HG03280 (cell line): ENCODE measurements at regions not wholly inside any gene's neighbourhood (a gene's known extent, or its start where the extent isn't known, plus 50 kb on each side); places are given as distances from the start of the nearest gene placed in this dataset.
"Not testable (repeated sequence)": the region's sequence is repeated elsewhere in the genome, so short reads cannot be mapped to it uniquely, and the experiment has no call there.

ENCODE experiments used
- ATAC-seq: cut with Tn5 transposase; IDR thresholded peaks from one replicate; pipeline ENCODE4 v1.9.1; 2021; ENCODE audit warnings: mild to moderate bottlenecking, moderate library complexity; ENCODE audit not compliant: unreplicated experiment

DNA sequence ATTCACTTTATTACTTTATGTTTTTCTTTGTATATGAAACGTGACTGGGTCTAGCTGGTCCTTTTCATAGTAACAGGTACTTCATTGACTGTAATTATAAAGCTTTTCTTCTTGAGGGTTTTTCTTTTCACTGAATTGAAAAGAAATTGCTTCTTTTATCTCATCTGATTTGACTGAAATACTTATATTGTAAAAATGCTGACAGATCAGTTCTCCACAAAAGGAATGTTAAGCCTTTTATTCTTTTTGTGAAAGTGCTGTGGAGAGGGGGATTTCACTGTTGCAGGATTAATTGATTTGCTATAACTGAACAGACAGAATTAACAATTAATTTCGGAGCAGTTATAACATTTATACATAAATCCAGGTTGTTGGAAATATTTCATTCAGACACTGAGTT lies 2043.6 kb upstream of the C9orf72 start:
- no peak for ATAC-seq

DNA sequence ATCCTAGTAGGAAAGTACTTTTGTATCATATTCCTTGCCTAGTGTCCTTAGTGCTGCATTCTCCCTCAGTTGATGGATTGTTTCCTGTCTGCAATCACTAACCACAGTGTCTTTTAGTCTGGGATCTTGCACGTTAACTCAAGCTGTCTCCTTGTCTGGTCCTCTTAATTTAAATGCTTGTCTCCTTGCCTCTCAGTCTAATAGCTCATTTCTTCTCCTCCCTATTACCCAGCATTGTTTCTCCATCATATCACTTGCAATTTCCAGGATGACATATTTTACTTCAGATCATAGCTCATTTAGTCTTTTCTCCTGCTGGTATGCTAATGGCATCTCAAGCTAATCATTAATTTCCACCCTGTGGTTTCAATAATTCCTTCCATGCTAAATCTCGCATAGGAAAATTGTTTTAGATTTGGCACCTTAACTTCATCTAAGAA lies 2052.0 kb upstream of the C9orf72 start:
- no peak for ATAC-seq

DNA sequence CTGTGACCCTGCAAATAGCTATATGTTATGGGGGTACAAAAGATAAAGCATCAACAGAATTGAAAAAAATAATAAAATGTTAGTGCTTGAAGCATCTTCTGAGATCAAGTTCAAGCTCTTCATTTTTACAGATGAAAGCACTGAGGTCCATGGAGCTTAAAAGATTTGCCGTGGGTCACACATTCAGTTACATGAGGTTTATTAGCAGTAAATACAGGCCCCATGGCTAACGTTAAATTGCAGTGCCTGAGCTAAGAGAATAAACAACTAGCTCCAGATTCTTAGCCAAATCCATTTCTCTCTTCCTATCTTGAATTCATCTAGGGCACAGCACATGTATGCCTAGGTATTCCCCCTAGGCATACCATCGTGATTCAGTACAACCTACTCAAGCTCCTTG lies 2052.7 kb upstream of the C9orf72 start:
- no peak for ATAC-seq

DNA sequence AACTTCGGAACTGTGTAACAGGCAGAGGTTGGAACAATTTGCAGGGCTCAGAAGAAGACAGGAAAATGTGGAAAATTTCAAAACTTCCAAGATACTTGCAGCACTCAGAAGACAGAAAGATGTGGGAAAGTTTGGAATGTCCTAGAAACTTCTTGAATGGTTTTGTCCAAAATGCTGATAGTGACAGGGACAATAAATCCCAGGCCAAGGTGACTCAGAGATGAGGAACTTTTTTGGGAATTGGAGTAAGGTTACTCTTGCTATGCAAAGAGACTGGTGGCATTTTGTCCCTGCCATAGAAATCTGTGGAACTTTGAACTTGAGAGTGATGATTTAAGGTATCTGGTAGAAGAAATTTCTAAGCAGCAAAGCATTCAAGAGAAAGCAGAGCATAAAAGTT lies 2055.6 kb upstream of the C9orf72 start:
- ATAC-seq = not testable (repeated sequence)

DNA sequence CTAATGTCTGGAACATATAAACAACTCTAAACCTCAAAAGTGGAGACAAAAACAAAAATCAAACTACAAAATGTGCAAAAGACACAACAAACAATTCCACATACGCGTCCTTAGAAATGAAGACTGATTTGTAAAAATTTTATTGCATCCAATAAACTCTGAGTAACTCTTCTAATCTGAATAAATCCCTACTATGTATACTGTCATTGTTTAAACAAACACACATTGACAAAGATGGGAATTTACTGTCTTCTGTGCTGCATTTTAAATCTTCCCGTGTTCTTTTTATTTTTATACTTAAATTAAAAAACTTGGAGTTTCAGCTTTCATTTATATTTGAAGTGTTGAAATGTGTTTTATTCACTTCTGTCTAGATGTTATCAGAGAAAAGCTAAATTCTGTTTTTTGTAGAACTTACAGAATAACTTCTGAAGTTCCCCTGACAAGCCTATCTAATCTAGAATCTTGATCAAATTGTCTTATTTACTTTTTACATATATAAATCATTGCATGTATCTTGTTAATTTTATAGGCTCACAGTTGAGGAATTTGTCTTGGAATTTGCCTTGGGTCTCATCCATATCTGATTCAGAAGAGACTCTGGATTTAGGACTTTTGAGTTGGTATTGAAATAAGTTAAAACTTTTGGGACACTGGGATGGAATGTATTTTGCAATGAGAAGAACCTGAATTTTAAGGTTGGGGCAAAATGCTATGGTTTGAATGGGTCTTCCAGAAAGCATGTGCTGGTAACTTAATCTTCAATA lies 2064.4 kb upstream of the C9orf72 start:
- ATAC-seq = no peak

DNA sequence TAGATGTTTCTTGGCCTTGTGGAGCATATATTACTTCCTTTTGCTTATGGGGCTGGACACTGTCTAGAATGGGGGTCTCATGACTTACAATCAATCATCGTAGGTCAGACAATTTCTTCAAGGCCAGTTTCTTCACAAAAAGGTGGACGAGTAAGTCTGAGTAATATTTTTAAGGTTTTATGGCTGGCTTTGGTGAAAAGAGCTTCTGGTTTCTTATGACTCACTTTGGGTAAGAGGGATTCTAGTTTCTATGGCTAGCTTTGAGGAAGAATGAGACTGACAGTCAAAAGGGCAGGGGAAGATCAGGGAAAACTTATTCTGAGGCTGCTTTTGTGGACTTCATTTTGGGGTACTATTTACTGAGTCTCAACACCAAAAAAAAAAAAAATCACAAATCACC lies 2067.2 kb upstream of the C9orf72 start:
- no peak for ATAC-seq

DNA sequence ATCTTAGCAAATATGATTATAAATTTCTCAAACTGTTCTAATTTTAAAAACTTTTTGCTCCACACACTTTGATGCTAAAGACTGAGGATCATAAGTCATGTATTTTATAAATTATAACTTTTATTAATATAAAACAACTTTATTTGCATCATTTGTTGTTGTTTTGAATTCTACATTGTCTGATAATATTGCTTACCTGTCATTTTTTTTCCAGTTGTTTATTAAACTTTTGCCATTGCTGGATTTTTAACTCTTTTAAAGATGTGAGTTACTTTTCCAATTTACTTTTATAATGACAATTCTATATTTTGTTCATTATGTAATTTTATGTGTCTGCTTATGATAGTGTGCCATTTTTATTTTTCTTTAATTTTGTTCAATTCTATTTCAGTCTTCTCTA lies 2071.2 kb upstream of the C9orf72 start:
- no peak for ATAC-seq

DNA sequence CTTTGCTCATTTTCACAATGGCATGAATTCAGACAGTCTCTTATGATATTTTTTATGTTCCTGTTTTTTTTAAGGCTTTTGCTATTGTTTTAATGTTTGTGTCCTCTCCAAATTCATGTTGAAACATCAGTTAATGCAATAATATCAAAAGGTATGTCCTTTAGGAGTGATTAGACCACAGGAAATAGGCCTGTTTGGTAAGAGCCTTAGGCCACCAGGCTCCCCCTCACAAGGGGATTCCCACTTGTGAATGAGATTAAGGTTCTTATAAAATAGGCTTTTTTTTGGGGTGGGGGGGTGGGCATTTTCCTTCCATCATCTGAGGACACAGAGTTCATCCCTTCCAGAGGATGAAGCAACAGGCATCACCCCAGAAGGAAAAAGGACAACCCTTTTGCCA lies 2074.2 kb upstream of the C9orf72 start:
- no peak for ATAC-seq

DNA sequence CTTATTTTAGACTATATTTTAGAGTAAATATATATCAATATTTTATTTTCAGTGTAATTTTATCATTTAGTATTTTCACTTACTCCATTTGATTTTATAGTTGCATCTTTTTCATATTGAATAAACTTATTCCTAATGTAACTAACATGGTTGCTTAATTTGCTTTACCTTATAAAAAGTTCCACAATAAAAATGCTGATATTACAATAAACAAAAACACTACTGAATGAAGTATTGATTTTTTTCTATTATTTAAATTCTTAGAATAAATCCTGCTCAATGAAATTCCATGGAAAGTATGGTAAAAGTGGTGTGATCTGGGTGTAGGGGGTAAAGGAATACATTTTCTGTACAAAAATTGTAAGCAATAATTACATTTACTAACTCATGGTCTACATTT lies 2074.9 kb upstream of the C9orf72 start:
- ATAC-seq = no peak

DNA sequence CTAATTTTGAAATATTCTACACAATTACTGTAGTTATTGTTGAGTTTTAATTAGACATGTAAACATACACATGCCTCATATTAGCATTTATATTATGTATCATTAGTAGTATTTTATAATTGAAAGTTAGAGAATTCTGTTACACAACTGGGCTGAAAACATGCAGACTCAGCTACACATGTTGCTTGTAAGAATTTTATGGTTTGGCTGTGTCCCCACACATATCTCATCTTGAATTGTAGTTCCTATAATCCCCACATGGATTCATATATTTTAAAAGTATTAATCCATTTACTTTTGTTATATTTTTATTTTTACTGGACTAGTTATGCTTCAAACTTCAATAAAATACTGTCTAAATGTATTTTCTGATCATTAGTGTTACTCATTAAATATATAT lies 2075.3 kb upstream of the C9orf72 start:
- ATAC-seq = no peak

DNA sequence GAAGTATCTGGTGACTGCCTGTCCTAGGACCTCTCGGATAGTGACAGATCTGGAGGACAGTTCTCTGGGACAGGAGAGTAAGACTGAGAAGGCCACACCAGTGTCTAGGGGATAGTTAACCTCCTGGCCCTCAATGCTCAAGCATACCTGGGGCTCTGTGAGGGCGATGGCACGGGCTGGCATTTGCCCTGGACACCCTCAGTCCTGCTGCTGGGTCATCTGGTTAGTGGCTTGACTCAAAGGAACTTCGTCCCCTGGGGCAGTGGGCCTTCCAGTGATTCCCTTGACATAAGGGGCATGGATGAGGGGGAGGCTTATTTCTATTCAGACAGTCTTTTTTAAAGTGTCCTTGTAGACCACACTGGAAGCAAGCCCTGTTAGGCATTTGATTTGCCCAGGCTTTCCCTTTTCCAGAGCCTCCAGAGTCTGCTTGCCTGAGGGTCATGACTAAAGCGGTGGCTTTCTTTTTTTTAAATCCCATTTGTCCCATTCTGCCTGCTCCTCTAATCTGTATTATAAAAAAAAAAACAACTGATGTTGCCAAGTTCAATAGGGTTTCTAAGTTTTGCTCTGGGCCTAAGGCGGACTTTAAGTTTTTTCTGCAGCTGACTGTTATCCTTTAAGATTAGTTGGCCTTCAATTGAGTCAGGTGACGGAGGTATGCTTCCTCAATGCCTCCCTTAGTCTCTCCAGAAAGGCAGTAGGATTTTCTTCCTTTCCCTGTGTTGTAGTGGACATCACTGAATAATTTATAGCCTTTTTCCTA lies 2083.5 kb upstream of the C9orf72 start:
- no peak for ATAC-seq

DNA sequence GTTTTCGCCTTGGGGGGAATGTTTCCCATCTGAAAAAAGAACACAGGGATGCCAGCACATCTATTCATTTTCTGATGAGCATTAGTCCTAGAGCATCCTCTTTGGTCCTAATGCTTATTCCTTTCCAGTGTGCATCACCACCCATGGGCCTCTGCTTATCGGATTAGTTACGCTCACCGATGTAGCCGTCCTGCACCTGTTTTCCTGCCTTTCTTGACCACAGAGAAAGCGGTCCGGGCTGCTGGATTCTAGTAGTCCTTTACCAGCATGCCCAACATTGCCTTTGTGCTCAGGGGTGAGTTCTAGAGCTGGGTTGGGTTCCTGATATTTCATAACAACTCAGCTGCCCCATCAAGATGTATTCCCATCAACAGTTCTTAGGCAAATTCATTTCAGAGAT lies 2084.5 kb upstream of the C9orf72 start:
- no peak for ATAC-seq

DNA sequence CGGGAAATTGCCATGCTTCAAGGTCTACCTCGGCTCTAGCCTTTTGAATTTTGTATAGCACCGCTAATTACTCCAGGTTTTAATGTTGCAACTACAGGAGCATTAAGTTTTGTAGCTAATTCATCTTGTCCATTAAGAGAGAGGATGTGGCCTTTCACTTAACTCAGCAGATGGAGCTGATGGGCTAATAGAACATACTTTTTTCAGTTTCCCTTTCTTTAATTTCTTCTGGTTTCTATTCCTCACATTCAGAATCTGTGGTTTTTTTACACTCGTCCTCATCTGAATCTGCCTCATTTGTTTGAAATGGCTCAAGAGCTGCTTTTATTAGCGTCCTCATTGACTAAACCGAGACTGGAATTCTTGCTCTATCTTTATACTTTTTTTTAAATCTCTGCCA lies 2085.7 kb upstream of the C9orf72 start:
- no peak for ATAC-seq

DNA sequence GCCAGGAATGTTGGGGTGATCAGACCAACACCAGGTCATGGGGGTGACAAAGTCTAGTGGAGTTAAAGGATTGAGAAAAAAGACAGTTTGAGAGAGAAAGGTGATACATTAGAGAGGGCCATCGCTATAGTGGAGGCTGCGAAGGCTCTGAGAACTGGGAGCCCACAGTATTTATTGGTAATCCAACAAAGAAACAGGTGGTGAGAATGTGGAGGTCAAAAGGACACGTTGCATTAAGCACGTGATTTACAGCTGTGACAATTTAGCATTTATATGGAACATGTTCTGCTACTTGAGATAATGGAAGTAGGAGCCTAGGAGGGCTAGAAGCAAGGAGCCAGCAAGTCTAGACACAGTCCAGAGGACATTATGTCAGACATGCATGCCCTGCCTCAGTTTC lies 2086.5 kb upstream of the C9orf72 start:
- no peak for ATAC-seq

DNA sequence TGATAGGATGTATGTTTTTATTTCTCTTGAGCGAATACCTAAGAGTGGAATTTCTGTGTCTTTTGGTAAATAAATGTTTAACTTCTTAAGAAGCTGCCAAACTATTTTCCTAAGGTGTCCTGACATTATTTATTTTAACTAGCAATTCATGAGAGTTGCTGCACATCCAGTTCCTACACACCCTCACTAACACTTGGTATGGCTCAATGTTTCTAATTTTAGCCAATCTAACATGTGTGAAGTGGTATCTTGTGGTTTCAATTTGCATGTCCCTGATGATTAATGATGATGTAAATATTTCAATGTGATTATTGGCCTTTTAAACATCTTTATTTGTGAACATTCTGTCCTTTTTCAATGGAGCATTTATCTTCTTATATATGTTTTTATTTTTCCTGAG lies 2095.5 kb upstream of the C9orf72 start:
- no peak for ATAC-seq

DNA sequence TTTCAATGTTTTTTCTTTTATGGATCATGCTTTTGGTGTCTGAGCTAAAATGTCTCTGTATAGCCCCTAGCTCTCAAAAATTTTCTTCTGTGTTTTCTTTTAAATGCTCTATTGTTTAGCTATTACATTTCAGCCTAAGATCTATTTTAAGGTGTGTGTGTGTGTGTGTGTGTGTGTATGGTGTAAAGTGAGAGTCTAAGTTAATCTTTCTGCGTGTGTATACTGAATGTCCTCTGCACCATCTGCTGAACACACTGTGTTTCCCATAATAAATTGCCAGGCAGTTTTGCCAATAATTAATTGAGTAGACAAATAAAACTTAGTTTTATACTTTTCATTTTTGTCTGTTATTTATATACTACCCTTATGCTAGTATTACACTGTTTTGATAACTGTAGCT lies 2096.3 kb upstream of the C9orf72 start:
- ATAC-seq = no peak

DNA sequence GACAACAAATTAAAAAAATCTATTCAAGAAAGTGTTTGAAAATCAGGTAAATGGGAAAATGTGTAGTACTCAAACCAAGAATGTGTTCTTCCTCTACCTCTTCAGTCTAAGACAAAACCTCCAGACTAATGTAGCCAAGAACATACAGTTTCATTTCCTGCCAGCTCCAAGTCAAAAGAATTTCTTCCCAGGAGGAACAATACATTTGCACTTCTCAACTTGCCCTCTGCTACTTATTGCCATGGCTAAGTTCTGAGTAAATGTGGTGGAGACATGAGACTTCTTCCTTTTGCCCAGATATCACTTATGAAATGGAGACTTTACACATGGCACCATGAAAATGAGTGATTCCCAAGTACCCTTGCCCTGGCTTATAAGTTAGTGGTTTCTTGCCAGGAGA lies 2112.2 kb upstream of the C9orf72 start:
- ATAC-seq = no peak

DNA sequence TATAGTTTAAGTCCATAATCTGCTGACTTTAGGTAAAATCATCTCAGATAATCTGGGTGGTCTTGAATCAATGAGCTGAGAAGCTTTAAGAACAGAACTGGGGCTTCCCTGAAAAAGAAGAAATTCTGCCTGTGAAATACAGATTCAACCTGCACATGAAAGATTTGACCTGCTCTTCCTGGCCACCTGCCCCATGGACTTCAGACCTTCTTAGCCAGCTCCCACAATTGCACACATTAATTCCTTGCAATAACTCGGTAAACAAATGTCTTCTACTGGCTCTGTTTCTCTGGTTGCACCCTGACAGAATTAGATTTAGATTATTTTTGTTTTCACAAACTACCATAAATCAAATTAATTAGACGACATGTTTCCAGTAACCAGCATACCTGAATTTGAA lies 2117.9 kb upstream of the C9orf72 start:
- ATAC-seq = no peak

DNA sequence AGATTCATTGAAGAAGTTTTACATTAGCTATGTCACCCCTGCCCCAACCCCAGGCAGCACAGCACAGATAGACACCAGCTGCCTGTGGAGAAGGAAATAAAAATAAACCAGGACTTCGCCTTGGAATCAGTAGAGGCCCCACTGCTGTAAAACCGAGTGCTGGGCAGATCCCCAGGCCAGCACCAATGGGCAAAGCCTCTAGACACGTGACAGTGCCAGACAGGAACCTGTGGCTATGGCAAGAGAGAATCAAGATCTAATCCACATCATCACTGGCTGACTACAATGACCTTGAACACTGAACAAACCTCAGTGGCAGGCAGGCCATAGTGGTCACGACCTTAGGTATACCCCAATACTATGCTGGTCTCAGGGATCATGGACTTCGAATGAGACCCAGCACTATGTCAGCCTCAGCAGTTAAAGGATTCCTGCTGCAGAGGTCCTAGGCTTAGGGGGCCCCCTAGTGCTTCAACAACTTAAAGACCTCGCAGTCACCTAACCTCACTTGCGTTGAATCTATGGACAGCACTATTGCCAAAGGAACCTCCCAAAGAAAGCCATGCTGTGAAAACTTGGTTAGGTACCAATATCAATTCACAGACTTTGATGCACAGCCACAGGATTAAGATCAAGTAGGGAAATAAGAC lies 2118.6 kb upstream of the C9orf72 start:
- ATAC-seq = no peak

DNA sequence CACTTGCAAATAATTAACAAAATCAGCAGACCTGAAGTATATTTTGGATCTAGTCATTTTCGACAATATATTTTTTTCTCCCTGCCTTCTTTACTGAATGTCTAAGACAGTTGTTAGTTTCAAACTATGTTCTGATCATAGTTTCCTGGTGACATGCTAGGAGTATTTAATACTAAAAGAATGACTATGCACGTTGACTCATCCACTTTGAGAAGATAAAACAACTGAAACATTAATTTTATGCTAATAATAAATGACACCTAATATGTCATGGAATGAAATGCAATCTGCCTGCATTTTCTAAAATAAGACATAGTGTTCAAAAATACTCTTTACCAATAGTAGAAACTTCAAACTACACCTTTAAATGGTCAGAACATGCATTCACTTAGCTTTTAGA lies 2123.7 kb upstream of the C9orf72 start:
- ATAC-seq = no peak

DNA sequence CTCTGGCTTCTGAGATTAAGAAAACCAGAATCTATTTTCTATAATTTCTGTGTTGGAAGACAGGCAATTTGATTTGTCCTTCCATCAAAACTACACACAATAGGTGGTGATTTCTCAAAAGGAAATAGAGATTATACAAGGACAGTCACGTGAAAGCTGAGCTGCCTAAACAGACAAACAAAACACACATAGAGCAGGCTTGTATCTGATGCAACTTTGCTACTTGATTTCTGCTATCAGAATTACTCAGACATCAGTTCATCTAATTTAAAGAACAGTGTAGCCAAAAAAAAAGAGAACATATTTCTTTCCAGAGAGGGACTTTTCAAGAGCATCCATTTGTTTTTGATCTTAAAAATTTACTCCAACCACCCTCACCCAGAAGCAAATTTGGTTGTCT lies 2128.3 kb upstream of the C9orf72 start:
- ATAC-seq = no peak

DNA sequence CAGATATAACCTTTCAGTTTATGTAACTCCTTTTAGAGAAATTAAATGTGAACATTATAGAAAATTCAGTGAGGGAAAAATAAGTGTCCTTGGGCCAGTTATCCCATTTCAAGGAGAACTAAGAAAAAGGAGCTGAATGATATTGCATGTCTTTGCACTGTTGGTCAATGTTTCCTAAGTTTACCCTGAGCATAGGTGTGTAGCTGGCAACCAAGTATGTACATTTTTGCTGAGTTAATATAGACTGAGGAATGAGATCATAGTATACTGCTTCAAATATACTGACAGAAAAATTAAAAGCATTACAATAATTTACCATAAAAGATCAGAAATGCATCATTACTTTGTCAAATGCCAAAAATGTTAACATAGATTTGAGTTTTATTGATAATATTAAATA lies 2128.7 kb upstream of the C9orf72 start:
- ATAC-seq = no peak
